Activated T-cell treated with anti-CD3 and anti-CD28 coated beads, Interleukin-2, amount 50 U/mL, for 48 hours (primary cell): ENCODE measurements at regions not wholly inside any gene's neighbourhood (a gene's known extent, or its start where the extent isn't known, plus 50 kb on each side); places are given as distances from the start of the nearest gene placed in this dataset.
"Not testable (repeated sequence)": the region's sequence is repeated elsewhere in the genome, so short reads cannot be mapped to it uniquely, and the experiment has no call there.

Experiments
- DNase-seq, 2 experiments: peaks; one replicate each; pipeline ENCODE4 v3.0.0-alpha.2; 2020

- DNase-seq: not testable (repeated sequence)
Measured at GRCh38 chr21:5251866-5252265, 5269.5 kb upstream of the TPTE start.
